CD4-positive, alpha-beta memory T cell (primary cell): ENCODE measurements at regions not wholly inside any gene's neighbourhood (a gene's known extent, or its start where the extent isn't known, plus 50 kb on each side); places are given as distances from the start of the nearest gene placed in this dataset.

Source experiments
- CTCF ChIA-PET: fragments of 350-600 bp; sonication (Branson Sonifier 250); formaldehyde crosslinking; loops from one replicate; lab custom pipeline; 2021; ENCODE audit warnings: inconsistent platforms; ENCODE audit not compliant: partially characterized antibody; lab: Charles Lee
- POLR2A ChIA-PET: fragments of 350-600 bp; sonication (Branson Sonifier 250); formaldehyde crosslinking; loops from one replicate; lab custom pipeline; 2021; ENCODE audit not compliant: partially characterized antibody; lab: Charles Lee
- DNase-seq, 5 donors: peaks; one replicate each; pipeline versions ENCODE4 v3.0.0 to v3.0.0-alpha.2; 2020 to 2022; ENCODE audit warnings: mixed read lengths in 1 of 5
- H3K27ac ChIP-seq: one replicate; pipeline ENCODE4 v1.7.0; 2013; ENCODE audit warnings: low read depth, low read length
- H3K27me3 ChIP-seq: 2 replicates; pipeline ENCODE4 v1.7.0; 2013; ENCODE audit warnings: mild to moderate bottlenecking, low read length, moderate library complexity; ENCODE audit not compliant: insufficient read depth
- H3K36me3 ChIP-seq: 2 replicates; pipeline ENCODE4 v1.7.0; 2013; ENCODE audit warnings: mild to moderate bottlenecking, low read length, moderate library complexity; ENCODE audit not compliant: insufficient read depth
- H3K4me1 ChIP-seq: 2 replicates; pipeline ENCODE4 v1.7.0; 2013; ENCODE audit warnings: mild to moderate bottlenecking, low read length, moderate library complexity; ENCODE audit not compliant: insufficient read depth
- H3K4me3 ChIP-seq, 2 donors: one replicate each; pipeline ENCODE4 v1.7.0; 2013; ENCODE audit warnings: low read length in 2 of 2, mild to moderate bottlenecking in 1 of 2
- H3K9me3 ChIP-seq, 2 donors: one replicate each; pipeline ENCODE4 v1.7.0; 2013; ENCODE audit warnings: low read length in 2 of 2, control low read depth in 1 of 2; ENCODE audit not compliant: control insufficient read depth in 1 of 2
- H3K27ac Mint-ChIP-seq, 7 donors: one replicate each; pipeline ENCODE4 v1.8.0; 2020 to 2021; ENCODE audit warnings: mixed read lengths in 7 of 7, mild to moderate bottlenecking in 6 of 7, inconsistent platforms in 3 of 7, moderate library complexity in 3 of 7
- H3K27me3 Mint-ChIP-seq, 2 donors: one replicate each; pipeline ENCODE4 v1.8.0; 2020 to 2021; ENCODE audit warnings: mixed read lengths in 2 of 2
- H3K36me3 Mint-ChIP-seq, 2 donors: one replicate each; pipeline ENCODE4 v1.8.0; 2020 to 2021; ENCODE audit warnings: mixed read lengths in 2 of 2, inconsistent platforms in 1 of 2, mild to moderate bottlenecking in 1 of 2
- H3K4me1 Mint-ChIP-seq, 4 donors: one replicate each; pipeline ENCODE4 v1.8.0; 2020 to 2021; ENCODE audit warnings: mixed read lengths in 4 of 4, mild to moderate bottlenecking in 1 of 4
- H3K4me3 Mint-ChIP-seq, 8 donors: one replicate each; pipeline ENCODE4 v1.8.0; 2020 to 2021; ENCODE audit warnings: mixed read lengths in 8 of 8, mild to moderate bottlenecking in 7 of 8, moderate library complexity in 6 of 8, inconsistent platforms in 3 of 8
- H3K9me3 Mint-ChIP-seq, 8 donors: one replicate each; pipeline ENCODE4 v1.8.0; 2020 to 2021; ENCODE audit warnings: mixed read lengths in 8 of 8, mild to moderate bottlenecking in 5 of 8, inconsistent platforms in 3 of 8, moderate library complexity in 1 of 8
- intact Hi-C: fragments of 100-400 bp; cut with micrococcal nuclease; formaldehyde crosslinking; loops from one replicate; pipeline ENCODE4 v1.15.1; 2023

DNA sequence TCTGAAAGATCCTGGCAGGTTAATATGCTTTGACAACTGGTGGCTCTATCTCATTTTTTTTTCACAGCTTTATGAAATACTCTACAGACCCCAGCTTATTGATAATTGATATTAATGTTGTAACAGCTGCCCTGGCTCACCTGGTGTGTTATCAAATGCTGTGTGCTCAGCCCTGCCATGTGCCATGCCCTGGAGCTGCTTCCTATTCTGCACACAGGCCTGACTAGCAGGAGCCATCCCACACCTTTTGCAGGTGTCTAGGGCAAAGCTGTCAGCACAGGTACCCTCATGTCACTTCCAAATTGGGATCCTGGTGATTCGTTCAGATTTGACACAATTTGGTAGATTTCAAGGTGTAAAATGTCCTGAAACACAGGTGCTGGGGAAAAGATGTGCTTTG lies 254.6 kb upstream of the MAN1A1 start:
- H3K4me1 ChIP-seq = no peaks in the 10 kb centered on the region

DNA sequence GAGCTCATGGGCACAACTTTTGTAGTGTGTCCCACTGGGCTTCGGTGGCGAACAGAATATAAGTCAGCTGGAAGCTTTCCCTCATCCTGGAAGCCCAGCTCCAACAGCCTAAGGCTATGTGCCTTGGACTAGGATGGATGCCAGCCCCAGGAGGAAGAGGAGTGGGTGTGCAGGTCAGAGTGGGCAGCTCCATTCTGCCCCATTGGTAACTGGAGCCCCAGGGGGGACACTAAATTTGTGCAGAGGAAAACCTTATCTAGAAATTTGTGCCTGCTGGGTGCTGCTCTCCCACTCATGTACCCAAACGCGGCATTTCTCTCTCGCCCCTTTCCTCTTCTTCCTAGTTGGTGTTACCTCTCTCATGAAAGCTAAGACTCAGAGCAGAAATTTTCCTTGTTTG lies 253.9 kb upstream of the MAN1A1 start:
- H3K27me3 Mint-ChIP-seq = peaks cover 0 to 2% of the 10 kb centered on the region in 2 donors
- Histone ChIP-seq H3K4me3 (no peak overlapping the region), H3K27ac (no peak overlapping the region), H3K9me3 (no peaks in the 10 kb centered on the region), H3K36me3 (no peaks in the 10 kb centered on the region), H3K27me3 (no peaks in the 10 kb centered on the region), H3K4me1 (no peaks in the 10 kb centered on the region)
- intact Hi-C loops = no loop called here
- peak in 1 of 5 donors; percentile 28 for DNase-seq
- no peaks in the 10 kb centered on the region for H3K36me3 Mint-ChIP-seq
- H3K4me3 Mint-ChIP-seq = no peak overlapping the region
- ChIA-PET CTCF (no interaction called here), POLR2A (no interaction called here)
- no peak overlapping the region for H3K27ac Mint-ChIP-seq
- H3K4me1 Mint-ChIP-seq = no peaks in the 10 kb centered on the region
- H3K9me3 Mint-ChIP-seq = no peaks in the 10 kb centered on the region

More for the DNA sequence above, 254.6 kb upstream of the MAN1A1 start:
- H3K36me3 Mint-ChIP-seq = no peaks in the 10 kb centered on the region
- H3K9me3 Mint-ChIP-seq = no peaks in the 10 kb centered on the region
- H3K27me3 ChIP-seq = no peaks in the 10 kb centered on the region
- peaks cover 0 to 2% of the 10 kb centered on the region in 2 donors for H3K27me3 Mint-ChIP-seq
- no peak overlapping the region for H3K27ac ChIP-seq
- no peaks in the 10 kb centered on the region for H3K36me3 ChIP-seq
- H3K4me1 Mint-ChIP-seq = no peaks in the 10 kb centered on the region
- intact Hi-C loops = no loop called here
- ChIA-PET CTCF (no interaction called here), POLR2A (no interaction called here)
- H3K27ac Mint-ChIP-seq = no peak overlapping the region
- H3K9me3 ChIP-seq = no peaks in the 10 kb centered on the region
- H3K4me3 ChIP-seq = no peak overlapping the region
- no peak for DNase-seq
- H3K4me3 Mint-ChIP-seq = no peak overlapping the region

- no peak overlapping the region for H3K27ac Mint-ChIP-seq
- POLR2A ChIA-PET = no interaction called here
- H3K9me3 Mint-ChIP-seq = no peaks in the 10 kb centered on the region
- H3K36me3 ChIP-seq = no peaks in the 10 kb centered on the region
- no peaks in the 10 kb centered on the region for H3K4me1 ChIP-seq
- no peaks in the 10 kb centered on the region for H3K27me3 ChIP-seq
- intact Hi-C loops = no loop called here
- H3K9me3 ChIP-seq = no peaks in the 10 kb centered on the region
- H3K4me3 ChIP-seq = no peak overlapping the region
- no peaks in the 10 kb centered on the region for H3K36me3 Mint-ChIP-seq
- H3K4me1 Mint-ChIP-seq = no peaks in the 10 kb centered on the region
- CTCF ChIA-PET = no interaction called here
- H3K27me3 Mint-ChIP-seq = peaks cover 0 to 2% of the 10 kb centered on the region in 2 donors
- no peak overlapping the region for H3K4me3 Mint-ChIP-seq
- H3K27ac ChIP-seq = no peak overlapping the region
- no peak for DNase-seq
Measured at GRCh38 chr6:119602215-119603178, 252.9 kb upstream of the MAN1A1 start.

- Mint-ChIP-seq H3K27ac (no peak overlapping the region), H3K4me1 (no peaks in the 10 kb centered on the region), H3K27me3 (no peaks in the 10 kb centered on the region), H3K4me3 (no peak overlapping the region), H3K36me3 (no peaks in the 10 kb centered on the region), H3K9me3 (no peaks in the 10 kb centered on the region)
- intact Hi-C loops = no loop called here
- Histone ChIP-seq H3K27me3 (no peaks in the 10 kb centered on the region), H3K9me3 (no peaks in the 10 kb centered on the region), H3K4me1 (no peaks in the 10 kb centered on the region), H3K4me3 (no peak overlapping the region), H3K36me3 (no peaks in the 10 kb centered on the region), H3K27ac (no peak overlapping the region)
- ChIA-PET CTCF (no interaction called here), POLR2A (no interaction called here)
- DNase-seq = no peak
Measured at GRCh38 chr6:119598883-119599282, 249.3 kb upstream of the MAN1A1 start.

DNA sequence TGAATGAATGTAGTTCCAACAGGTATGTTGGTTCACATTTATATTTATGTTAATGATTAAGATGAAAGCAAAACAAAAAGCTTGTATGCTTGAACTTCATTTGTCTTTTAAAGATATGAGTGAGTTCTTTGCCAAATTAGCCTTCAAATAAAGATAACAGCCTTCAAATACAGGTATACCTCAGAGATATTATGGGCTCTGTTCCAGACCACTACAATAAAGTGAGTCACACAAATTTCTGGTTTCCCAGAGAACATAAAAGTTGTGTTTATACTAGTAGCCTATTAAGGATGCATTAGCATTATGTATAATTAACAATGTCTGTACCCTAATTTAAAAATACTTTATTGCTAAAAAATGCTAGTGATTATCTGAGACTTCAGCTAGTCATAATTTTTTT lies 245.3 kb upstream of the MAN1A1 start:
- Histone ChIP-seq H3K36me3 (no peaks in the 10 kb centered on the region), H3K9me3 (no peaks in the 10 kb centered on the region), H3K4me3 (no peak overlapping the region), H3K27ac (no peak overlapping the region), H3K4me1 (no peaks in the 10 kb centered on the region), H3K27me3 (no peaks in the 10 kb centered on the region)
- H3K4me1 Mint-ChIP-seq = no peaks in the 10 kb centered on the region
- no peaks in the 10 kb centered on the region for H3K27me3 Mint-ChIP-seq
- no peak overlapping the region for H3K4me3 Mint-ChIP-seq
- H3K27ac Mint-ChIP-seq = no peak overlapping the region
- no peaks in the 10 kb centered on the region for H3K36me3 Mint-ChIP-seq
- intact Hi-C loops = no loop called here
- ChIA-PET POLR2A (no interaction called here), CTCF (no interaction called here)
- no peak for DNase-seq
- H3K9me3 Mint-ChIP-seq = no peaks in the 10 kb centered on the region

DNA sequence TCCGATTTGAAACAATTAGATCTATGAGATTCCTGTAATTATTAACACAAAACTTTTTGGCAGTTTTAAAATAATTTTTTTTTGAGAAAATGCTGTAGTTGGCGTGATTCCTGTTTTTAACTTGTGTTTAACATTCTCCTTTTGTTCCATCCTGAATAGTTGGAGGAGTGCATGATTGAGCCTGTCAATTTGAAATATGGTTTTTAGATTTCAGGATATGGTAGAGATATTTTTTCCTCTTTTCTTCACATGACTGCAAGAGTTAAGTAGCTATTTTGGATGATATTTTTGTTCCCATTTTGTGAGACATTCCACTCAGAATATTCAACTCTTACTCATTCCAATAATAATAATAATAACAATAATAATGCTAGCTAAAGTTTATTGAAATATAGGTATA lies 241.7 kb upstream of the MAN1A1 start:
- Histone ChIP-seq H3K4me1 (no peaks in the 10 kb centered on the region), H3K27me3 (no peaks in the 10 kb centered on the region), H3K27ac (no peak overlapping the region), H3K4me3 (no peak overlapping the region), H3K9me3 (no peaks in the 10 kb centered on the region), H3K36me3 (no peaks in the 10 kb centered on the region)
- Mint-ChIP-seq H3K9me3 (no peaks in the 10 kb centered on the region), H3K27ac (no peak overlapping the region), H3K4me1 (no peaks in the 10 kb centered on the region), H3K36me3 (no peaks in the 10 kb centered on the region), H3K4me3 (no peak overlapping the region), H3K27me3 (peaks cover 0 to 1% of the 10 kb centered on the region in 2 donors)
- no peak for DNase-seq
- ChIA-PET CTCF (no interaction called here), POLR2A (no interaction called here)
- intact Hi-C loops = no loop called here

DNA sequence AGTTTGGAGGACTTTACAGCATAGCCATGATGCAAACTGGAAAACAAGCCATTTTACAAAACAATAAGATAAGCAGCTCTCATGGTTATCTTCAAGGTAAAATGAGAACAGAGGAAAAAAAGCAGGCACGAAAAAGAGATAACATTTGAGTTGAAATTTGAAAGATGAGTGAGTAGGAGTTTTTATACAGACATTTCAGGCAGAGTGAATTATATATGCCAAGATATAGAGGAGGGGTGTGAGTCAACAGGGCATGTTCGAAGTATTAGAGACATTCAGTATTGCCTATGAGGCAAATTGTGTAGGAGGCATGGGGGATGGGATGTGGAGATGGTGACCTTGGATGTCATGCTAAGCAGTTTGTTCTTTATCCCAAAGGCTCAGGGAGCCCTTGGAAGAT lies 240.5 kb upstream of the MAN1A1 start:
- intact Hi-C loops = no loop called here
- H3K27ac Mint-ChIP-seq = no peak overlapping the region
- no peak overlapping the region for H3K4me3 Mint-ChIP-seq
- H3K27me3 Mint-ChIP-seq = peaks cover 0 to 1% of the 10 kb centered on the region in 2 donors
- Histone ChIP-seq H3K9me3 (no peaks in the 10 kb centered on the region), H3K4me1 (no peaks in the 10 kb centered on the region), H3K27ac (no peak overlapping the region), H3K27me3 (no peaks in the 10 kb centered on the region), H3K36me3 (no peaks in the 10 kb centered on the region), H3K4me3 (no peak overlapping the region)
- no peak for DNase-seq
- CTCF ChIA-PET = no interaction called here
- POLR2A ChIA-PET = no interaction called here
- H3K9me3 Mint-ChIP-seq = no peaks in the 10 kb centered on the region
- no peaks in the 10 kb centered on the region for H3K36me3 Mint-ChIP-seq
- no peaks in the 10 kb centered on the region for H3K4me1 Mint-ChIP-seq
